Sigmoid colon (tissue), 6 donors: ENCODE measurements at regions not wholly inside any gene's neighbourhood (a gene's known extent, or its start where the extent isn't known, plus 50 kb on each side); places are given as distances from the start of the nearest gene placed in this dataset.

Experiments
- DNase-seq: peaks from one replicate; pipeline ENCODE4 v3.0.0-alpha.2; 2019
- H3K27ac ChIP-seq, 4 donors: fragments of 200-600 bp; sonication (generic); one replicate each; pipeline ENCODE4 v1.5.1; 2016 to 2019; ENCODE audit warnings: mild to moderate bottlenecking in 1 of 4
- H3K27me3 ChIP-seq, 3 donors: fragments of 200-600 bp; sonication (generic); one replicate each; pipeline ENCODE4 v1.5.1; 2019; ENCODE audit warnings: mild to moderate bottlenecking in 1 of 3
- H3K36me3 ChIP-seq, 4 donors: fragments of 200-600 bp; sonication (generic); one replicate each; pipeline ENCODE4 v1.5.1; 2016 to 2019
- H3K4me1 ChIP-seq, 4 donors: fragments of 200-600 bp; sonication (generic); one replicate each; pipeline ENCODE4 v1.5.1; 2017 to 2019
- H3K4me3 ChIP-seq, 4 donors: fragments of 200-600 bp; sonication (generic); one replicate each; pipeline ENCODE4 v1.5.1; 2017 to 2019; ENCODE audit warnings: mild to moderate bottlenecking in 2 of 4, moderate library complexity in 1 of 4
- H3K9me3 ChIP-seq, 4 donors: fragments of 200-600 bp in 3 of 4; sonication (generic) in 3 of 4; one replicate each; pipeline versions ENCODE4 v1.5.1 to v1.6.1; 2013 to 2019
- CTCF ChIP-seq, 4 experiments: fragments of 450-650 bp in 3 of 4; fragments of 200-600 bp in 1 of 4; IDR thresholded peaks; one replicate each; pipeline ENCODE4 v1.5.1; 2016 to 2019; ENCODE audit warnings: antibody characterized with exemption in 4 of 4, mild to moderate bottlenecking in 3 of 4, moderate library complexity in 2 of 4
- EP300 ChIP-seq, 4 donors: sonication (generic); formaldehyde crosslinking; IDR thresholded peaks; one replicate each; pipeline ENCODE4 v1.6.1; 2017; ENCODE audit warnings: antibody characterized with exemption in 4 of 4
- POLR2A ChIP-seq, 2 donors: fragments of 450-650 bp; IDR thresholded peaks; one replicate each; pipeline ENCODE4 v1.6.1; 2016; ENCODE audit warnings: antibody characterized with exemption in 2 of 2, mild to moderate bottlenecking in 2 of 2, moderate library complexity in 2 of 2
- POLR2AphosphoS5 ChIP-seq, 4 donors: sonication (generic); formaldehyde crosslinking; IDR thresholded peaks; one replicate each; pipeline ENCODE4 v1.6.1; 2017; ENCODE audit warnings: antibody characterized with exemption in 4 of 4
- WGBS, 2 donors: extraction: QIAGEN DNeasy Blood & Tissue Kit; methylation state at CpG; one replicate each; pipeline ENCODE4 v1.1.7; 2013; 5-methylcytosine and 5-hydroxymethylcytosine counted together
- intact Hi-C: fragments of 100-400 bp; cut with DNase I; formaldehyde crosslinking; loops from one replicate; pipeline ENCODE4 v1.15.1; 2023
- donor health status: healthy with polysubstance abuse.
- donor health status: healthy.

- DNase-seq, result peak; percentile 89
- Histone ChIP-seq H3K4me3 (no peak overlapping the region), H3K27me3 (no peaks in the 10 kb centered on the region), H3K36me3 (no peaks in the 10 kb centered on the region), H3K27ac (peak overlapping the region in 2 of 4 donors; percentile 29 to 56), H3K9me3 (no peaks in the 10 kb centered on the region), H3K4me1 (peaks cover 0 to 30% (median 20%) of the 10 kb centered on the region in 4 donors)
- intact Hi-C loops, result no loop called here
- 64% methylated on average over 12 of the region's 12 CpGs for WGBS, 2 donors
- no peak for TF ChIP-seq CTCF (IDR thresholded peaks at IDR 0.05)
- TF ChIP-seq EP300 (IDR thresholded peaks at IDR 0.05), result no peak
- TF ChIP-seq POLR2A (IDR thresholded peaks at IDR 0.05), result no peak
- peak; percentile 35 to 64 (median 57) for TF ChIP-seq POLR2AphosphoS5 (IDR thresholded peaks at IDR 0.05)
Observed at GRCh38 chr2:66305718-66306117, 129.2 kb upstream of the MEIS1 start.

- H3K4me3 ChIP-seq, result no peak overlapping the region
- whole genome bisulfite sequencing, 2 donors, result 83 to 85% methylated on average over 4 of the region's 4 CpGs
- no peak overlapping the region for H3K27ac ChIP-seq
- no peaks in the 10 kb centered on the region for H3K27me3 ChIP-seq
- TF ChIP-seq EP300 (IDR thresholded peaks at IDR 0.05) (no peak), CTCF (IDR thresholded peaks at IDR 0.05) (no peak), POLR2A (IDR thresholded peaks at IDR 0.05) (no peak), POLR2AphosphoS5 (IDR thresholded peaks at IDR 0.05) (no peak)
- intact Hi-C loops, result no loop called here
- no peaks in the 10 kb centered on the region for H3K9me3 ChIP-seq
- no peaks in the 10 kb centered on the region for H3K36me3 ChIP-seq
- DNase-seq, result no peak
- H3K4me1 ChIP-seq, result peaks cover 0 to 36% (median 25%) of the 10 kb centered on the region in 4 donors
Observed at GRCh38 chr2:66303471-66303870, 131.5 kb upstream of the MEIS1 start.

DNA sequence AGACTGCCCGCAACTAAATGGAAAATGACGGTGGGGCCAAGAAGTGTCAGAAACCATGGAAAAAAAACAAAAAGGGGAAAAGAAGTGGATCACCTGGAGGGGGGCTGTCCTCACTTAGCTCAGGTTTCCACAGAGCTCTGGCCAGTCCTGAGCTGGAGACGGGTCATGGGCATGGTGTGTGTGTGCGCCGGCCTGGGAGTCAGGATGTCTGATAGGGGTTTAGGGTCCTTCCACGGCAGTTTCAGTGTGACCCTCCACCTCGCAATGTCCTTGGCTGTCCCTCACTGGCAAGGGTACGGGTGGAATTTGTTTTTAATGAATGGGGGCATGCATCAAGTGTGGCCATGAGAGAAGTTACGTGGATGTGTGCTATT, 133.2 kb upstream of the MEIS1 start:
- TF ChIP-seq CTCF (IDR thresholded peaks at IDR 0.05) (no peak), POLR2A (IDR thresholded peaks at IDR 0.05) (no peak), EP300 (IDR thresholded peaks at IDR 0.05) (no peak), POLR2AphosphoS5 (IDR thresholded peaks at IDR 0.05) (no peak)
- Histone ChIP-seq H3K27me3 (no peaks in the 10 kb centered on the region), H3K27ac (peak overlapping the region in 3 of 4 donors; percentile 60 to 86 (median 69)), H3K36me3 (no peaks in the 10 kb centered on the region), H3K4me1 (peaks cover 0 to 36% (median 25%) of the 10 kb centered on the region in 4 donors), H3K4me3 (peak overlapping the region in 1 of 4 donors; percentile 36), H3K9me3 (no peaks in the 10 kb centered on the region)
- intact Hi-C loops, result no loop called here
- DNase-seq, result no peak
- WGBS, 2 donors, result 87 to 90% methylated on average over 9 of the region's 9 CpGs

GRCh38 chr2:66301022-66301766, 133.7 kb upstream of the MEIS1 start:
- 57 to 64% methylated on average over 20 of the region's 20 CpGs for WGBS, 2 donors
- DNase-seq, result peak; percentile 83
- Histone ChIP-seq H3K4me3 (peak overlapping the region in 3 of 4 donors; percentile 15 to 36 (median 29)), H3K36me3 (no peaks in the 10 kb centered on the region), H3K27me3 (no peaks in the 10 kb centered on the region), H3K27ac (peak overlapping the region; percentile 49 to 86 (median 64)), H3K4me1 (peaks cover 0 to 33% (median 24%) of the 10 kb centered on the region in 4 donors), H3K9me3 (no peaks in the 10 kb centered on the region)
- intact Hi-C loops, result no loop called here
- TF ChIP-seq POLR2A (IDR thresholded peaks at IDR 0.05) (no peak), POLR2AphosphoS5 (IDR thresholded peaks at IDR 0.05) (peak; percentile 6 to 55 (median 53)), CTCF (IDR thresholded peaks at IDR 0.05) (no peak), EP300 (IDR thresholded peaks at IDR 0.05) (no peak)
